GM12864 (cell line): ENCODE measurements at regions not wholly inside any gene's neighbourhood (a gene's known extent, or its start where the extent isn't known, plus 50 kb on each side); places are given as distances from the start of the nearest gene placed in this dataset.

Source experiments
- DNase-seq: peaks from one replicate; pipeline ENCODE4 v3.0.0-alpha.2; 2011; ENCODE audit warnings: low read depth
- H3K4me3 ChIP-seq: 2 replicates; pipeline ENCODE4 v1.5.1; 2011; ENCODE audit warnings: mild to moderate bottlenecking, low read depth, low read length, control low read depth
- TF ChIP-seq, protein P1 (sequence below): IDR thresholded peaks from 2 replicates; pipeline ENCODE4 v1.5.1; 2011; ENCODE audit warnings: low read depth, mild to moderate bottlenecking, moderate library complexity, low read length, control low read depth, inconsistent platforms; ENCODE audit errors: missing control alignments

DNA sequence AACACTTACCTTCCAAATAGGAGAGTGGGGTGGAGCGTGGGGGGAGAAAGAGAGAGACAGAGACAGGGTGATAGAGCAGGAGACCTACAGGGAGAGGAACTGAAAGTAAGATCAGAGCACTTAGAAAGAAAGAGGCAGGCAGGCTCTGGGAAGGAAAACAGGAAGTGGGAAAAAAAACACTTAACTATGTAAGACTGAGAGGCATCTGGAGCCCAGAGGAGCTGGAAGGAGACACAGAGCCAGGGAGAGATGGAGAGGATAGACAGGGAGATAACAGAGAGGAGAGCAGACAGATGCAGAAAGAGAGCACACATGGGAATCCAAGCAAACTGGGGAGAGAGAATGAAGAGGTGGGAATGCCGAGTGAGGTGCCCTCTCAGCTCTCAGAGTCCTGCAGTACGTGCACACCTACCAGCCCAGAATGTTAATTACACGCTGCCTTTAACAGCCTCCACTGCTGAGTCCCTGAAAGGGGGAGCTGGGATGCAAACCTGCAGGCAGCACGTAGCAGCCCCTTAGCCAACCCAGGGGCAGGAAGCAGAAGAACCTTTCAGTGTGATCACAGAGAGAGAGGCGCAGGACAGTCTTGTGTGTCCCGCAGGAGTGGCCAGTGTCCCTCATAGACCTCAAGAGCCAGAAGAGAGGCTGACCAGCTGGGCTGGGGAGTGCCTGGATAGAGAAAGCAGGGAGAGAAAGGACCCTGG is 132.7 kb upstream of the LRFN2 start:
- TF ChIP-seq, protein P1, sequence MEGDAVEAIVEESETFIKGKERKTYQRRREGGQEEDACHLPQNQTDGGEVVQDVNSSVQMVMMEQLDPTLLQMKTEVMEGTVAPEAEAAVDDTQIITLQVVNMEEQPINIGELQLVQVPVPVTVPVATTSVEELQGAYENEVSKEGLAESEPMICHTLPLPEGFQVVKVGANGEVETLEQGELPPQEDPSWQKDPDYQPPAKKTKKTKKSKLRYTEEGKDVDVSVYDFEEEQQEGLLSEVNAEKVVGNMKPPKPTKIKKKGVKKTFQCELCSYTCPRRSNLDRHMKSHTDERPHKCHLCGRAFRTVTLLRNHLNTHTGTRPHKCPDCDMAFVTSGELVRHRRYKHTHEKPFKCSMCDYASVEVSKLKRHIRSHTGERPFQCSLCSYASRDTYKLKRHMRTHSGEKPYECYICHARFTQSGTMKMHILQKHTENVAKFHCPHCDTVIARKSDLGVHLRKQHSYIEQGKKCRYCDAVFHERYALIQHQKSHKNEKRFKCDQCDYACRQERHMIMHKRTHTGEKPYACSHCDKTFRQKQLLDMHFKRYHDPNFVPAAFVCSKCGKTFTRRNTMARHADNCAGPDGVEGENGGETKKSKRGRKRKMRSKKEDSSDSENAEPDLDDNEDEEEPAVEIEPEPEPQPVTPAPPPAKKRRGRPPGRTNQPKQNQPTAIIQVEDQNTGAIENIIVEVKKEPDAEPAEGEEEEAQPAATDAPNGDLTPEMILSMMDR, result no peak
- DNase-seq, result peak; percentile 35
- H3K4me3 ChIP-seq, result no peak overlapping the region

DNA sequence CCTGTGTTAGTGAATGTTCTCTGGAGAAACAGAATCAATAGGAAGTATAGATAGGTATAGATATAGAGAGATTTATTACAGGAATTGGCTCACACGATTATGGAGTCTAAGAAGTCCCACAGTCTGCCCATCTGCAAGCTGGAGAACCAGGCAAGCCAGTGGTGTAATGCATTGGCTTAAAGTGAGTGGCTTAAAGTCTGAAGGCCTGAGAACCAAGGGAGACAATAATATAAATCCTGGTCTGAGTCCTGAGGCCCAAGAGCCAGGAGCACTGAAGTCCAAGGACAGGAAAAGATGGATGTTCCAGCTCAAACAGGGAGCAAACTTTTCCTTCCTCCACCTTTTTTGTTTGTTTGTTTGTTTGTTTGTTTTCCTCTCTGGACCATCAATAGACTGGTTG is 131.2 kb upstream of the LRFN2 start:
- TF ChIP-seq, protein P1, result no peak
- DNase-seq, result no peak
- no peak overlapping the region for H3K4me3 ChIP-seq

DNA sequence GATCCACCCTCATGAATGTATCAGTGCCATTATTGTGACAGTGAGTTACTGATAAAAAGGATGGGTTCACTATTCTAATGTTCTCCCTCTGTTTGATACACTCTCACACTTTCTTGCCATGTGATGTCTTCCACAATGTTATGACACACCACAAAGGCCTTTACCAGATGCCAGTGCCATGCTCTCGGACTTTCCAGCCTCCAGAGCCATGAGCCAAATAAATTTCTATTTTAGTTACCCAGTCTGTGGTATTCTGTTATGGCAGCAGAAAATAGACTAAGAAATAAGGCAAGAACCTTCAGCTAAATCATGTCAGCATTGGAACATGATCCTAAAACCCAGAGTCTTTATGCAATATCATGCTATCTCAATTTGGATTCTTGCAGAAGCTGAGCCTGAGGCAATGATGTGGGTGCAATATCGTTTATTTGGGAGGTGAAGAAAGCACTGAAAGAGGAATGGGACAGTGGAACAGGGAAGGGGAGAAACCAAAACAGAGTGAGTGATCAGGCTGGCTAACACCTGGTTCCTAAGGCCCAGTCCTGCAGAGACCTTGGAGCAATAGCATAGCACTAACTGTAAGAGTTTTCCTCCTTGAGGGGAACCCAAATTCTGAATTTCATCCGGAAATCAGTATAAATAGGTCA is 130.4 kb upstream of the LRFN2 start:
- no peak for DNase-seq
- no peak overlapping the region for H3K4me3 ChIP-seq
- TF ChIP-seq, protein P1, result no peak

DNA sequence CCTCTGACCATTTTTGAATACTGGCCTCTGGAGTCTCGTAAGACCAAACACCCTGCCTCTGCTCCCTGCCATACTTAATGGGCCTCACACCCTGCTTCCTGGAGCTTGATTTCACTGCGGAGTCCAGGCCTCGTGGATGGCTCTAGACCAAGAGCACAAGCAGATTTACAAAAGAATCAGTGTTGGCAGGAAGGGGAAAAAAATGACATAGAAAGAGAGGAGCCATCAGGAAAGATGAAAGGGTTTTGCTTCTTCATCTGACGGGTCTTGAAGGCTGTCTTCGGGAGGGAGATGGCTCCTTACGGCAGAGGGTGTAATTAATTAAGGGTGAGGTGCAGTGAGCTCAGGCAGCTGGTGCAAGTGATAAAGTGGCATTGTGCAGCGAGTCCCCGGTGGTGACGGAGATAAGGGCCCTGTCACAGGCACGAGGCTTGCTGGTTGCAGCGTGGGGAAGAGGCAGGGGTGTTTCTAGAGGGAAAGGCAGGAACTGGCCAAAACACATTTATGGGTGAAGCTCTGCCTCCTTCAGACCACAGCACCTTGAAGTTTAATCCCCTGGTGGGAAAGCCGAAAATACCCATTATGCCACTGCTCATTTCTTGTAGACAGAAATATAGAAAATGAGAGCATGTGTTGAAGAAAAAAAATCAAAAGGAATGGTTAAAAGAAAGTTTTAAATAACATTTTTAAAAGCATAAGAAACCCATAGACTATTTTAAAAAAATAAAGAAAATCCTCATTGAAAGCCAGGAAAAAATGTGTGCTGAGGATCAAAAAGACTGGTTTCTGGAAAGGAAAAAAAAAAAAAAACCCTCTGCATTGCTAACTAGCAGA is 128.6 kb upstream of the LRFN2 start:
- DNase-seq, result no peak
- no peak overlapping the region for H3K4me3 ChIP-seq
- TF ChIP-seq, protein P1, result no peak

DNA sequence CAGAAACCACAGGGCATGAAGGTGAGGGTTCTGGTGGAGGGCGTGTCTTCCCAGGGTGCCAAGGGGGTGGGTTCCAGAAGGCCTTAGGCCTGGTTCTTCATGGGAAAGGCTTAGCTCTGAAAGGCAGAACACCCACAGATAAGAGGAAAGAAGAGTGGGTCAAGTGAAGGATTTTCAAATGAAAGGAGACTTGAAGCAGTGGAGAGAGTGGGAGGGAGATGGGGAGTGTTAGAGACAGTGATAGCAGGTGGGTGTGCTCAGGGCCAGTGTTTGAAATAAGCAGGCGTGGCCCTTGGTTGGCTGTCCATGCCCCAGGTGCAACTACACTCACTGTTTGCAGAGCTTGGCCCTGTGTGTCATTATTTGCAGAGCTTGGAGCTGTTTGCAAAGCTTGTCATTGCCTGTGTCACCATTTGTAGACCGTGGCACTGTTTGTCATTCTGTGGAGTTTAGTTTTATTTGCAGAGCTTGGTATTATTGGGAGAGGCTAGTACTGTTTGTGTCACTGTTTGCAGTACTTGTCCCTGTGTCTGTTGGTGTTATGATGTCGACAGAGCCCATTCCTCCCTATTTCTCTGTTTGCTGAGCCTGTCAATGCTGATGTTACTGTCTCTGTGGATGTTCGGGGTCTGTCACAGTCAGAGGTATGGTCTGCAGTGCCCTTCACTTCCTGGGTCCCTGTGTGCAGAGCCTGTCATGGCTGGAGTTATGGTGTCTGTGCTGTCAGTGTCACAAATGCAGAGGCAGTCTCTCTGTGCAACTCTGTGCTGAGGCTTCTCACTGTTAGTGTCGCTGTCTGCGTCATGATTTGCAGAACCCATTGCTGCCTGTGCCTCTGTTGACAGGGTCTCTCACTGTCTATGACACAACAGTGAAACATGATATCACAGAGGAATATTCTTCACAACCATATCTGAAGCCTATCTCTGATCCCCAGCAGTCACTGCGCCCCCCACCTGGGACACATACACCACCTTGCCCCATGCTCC is 127.7 kb upstream of the LRFN2 start:
- TF ChIP-seq, protein P1, result no peak
- DNase-seq, result no peak
- H3K4me3 ChIP-seq, result no peak overlapping the region

DNA sequence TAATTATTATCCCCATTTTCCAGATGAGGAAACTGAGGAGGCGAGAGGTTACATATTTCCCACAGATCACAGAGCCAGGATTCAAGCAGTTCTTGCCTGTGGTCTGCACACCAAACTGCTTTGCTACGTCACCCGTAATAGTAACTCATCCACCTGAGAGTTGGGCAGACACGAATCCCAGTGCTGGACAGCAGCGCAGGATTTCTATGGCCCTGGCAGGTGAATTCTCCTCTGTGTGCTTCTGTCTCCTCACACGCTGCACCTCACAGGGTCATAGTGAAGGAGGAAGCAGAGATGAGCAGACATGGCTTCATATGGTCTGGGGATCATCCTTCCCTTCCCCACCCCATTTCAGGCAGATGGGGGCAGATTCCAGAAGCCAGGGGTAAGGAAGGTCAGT is 127.0 kb upstream of the LRFN2 start:
- DNase-seq, result no peak
- TF ChIP-seq, protein P1, result no peak
- H3K4me3 ChIP-seq, result no peak overlapping the region
